A673 (cell line): ENCODE measurements at regions not wholly inside any gene's neighbourhood (a gene's known extent, or its start where the extent isn't known, plus 50 kb on each side); places are given as distances from the start of the nearest gene placed in this dataset.

Experiments
- CTCF ChIP-seq: fragments of 300-800, 200-600 bp; sonication (generic); conservative IDR thresholded peaks from 2 replicates; pipeline ENCODE4 v1.5.1; 2017; ENCODE audit warnings: low read depth, mild to moderate bottlenecking, antibody characterized with exemption, low read length, moderate library complexity, mixed read lengths
- EZH2 ChIP-seq: fragments of 200-600 bp; sonication (generic); IDR thresholded peaks from 2 replicates; pipeline ENCODE4 v1.6.1; 2017; ENCODE audit warnings: borderline replicate concordance, low read depth, mild to moderate bottlenecking, mixed read lengths, antibody characterized with exemption, low read length; ENCODE audit not compliant: poor library complexity, severe bottlenecking

GRCh38 chr7:85424298-85424697 is 237.4 kb upstream of the SEMA3D start:
- TF ChIP-seq CTCF (no peak), EZH2 (no peak)
